Right ventricle myocardium superior (tissue), 1 donor: ENCODE measurements at regions not wholly inside any gene's neighbourhood (a gene's known extent, or its start where the extent isn't known, plus 50 kb on each side); places are given as distances from the start of the nearest gene placed in this dataset.
"Not testable (repeated sequence)": the region's sequence is repeated elsewhere in the genome, so short reads cannot be mapped to it uniquely, and the experiment has no call there.

Experiments used
- ATAC-seq: fragments of 200-7000 bp; cut with Tn5 transposase; one replicate; pipeline ENCODE4 v1.9.1; 2020; ENCODE audit warnings: mild to moderate bottlenecking; ENCODE audit not compliant: poor library complexity
- DNase-seq: peaks from one replicate; pipeline ENCODE4 v3.0.0-alpha.2; 2020
- intact Hi-C: fragments of 100-400 bp; cut with DNase I; formaldehyde crosslinking; loops from one replicate; pipeline ENCODE4 v1.11.2; 2022
- donor health status: DM: no; HTN: yes; CAD: no; lungs with severe emphysema.

DNA sequence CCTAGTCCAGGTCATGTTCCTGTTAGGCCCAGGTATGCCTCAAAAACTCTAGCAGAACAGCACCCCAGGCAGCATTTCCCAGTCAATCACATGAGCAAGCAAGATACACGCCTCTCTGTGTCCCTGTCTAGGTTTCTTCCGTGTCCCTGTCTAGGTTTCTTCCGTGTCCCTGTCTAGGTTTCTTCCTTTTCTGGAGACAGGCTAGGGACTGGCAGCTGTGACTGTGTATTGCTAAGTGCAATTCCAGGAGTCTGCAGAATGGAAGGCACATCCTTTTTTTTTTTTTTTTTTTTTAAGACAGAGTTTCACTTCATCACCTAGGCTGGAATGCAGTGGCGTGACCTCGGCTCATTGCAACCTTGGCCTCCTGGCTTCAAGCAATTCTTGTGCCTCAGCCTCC lies 77.6 kb downstream of the SETD4 start:
- intact Hi-C loops: no loop called here
- DNase-seq (no peak), ATAC-seq (no peak)

DNA sequence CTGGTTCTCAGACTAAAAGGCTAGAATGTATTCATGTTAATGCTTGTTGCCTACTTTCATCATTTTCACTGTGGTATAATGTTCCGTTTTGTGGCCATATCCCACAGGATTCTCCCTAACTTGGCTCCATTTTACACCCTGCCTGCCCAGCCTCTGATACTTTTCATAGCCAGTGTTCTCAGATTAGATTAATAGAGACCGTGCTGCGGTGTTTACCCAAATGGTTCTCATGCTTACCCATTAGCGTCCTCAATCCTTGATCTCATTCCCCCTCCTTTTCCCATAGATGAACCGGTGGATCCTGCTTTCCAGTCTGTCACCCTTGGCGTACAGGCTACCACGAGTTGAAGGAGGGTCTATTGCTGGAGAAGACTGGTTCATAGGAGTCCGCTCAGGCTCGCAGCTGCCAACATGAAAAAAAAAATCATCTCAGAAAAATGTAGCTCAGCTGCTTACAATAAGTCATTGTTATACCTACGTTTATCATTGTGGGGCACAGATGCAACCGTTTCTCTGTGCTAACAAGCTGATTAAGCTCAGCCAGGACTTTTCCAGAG lies 78.7 kb downstream of the SETD4 start:
- intact Hi-C loops: no loop called here
- DNase-seq (no peak), ATAC-seq (no peak)

- intact Hi-C loops: no loop called here
- ATAC-seq (no peak), DNase-seq (no peak)
Measured at GRCh38 chr21:35980821-35981220, 79.5 kb downstream of the SETD4 start.

DNA sequence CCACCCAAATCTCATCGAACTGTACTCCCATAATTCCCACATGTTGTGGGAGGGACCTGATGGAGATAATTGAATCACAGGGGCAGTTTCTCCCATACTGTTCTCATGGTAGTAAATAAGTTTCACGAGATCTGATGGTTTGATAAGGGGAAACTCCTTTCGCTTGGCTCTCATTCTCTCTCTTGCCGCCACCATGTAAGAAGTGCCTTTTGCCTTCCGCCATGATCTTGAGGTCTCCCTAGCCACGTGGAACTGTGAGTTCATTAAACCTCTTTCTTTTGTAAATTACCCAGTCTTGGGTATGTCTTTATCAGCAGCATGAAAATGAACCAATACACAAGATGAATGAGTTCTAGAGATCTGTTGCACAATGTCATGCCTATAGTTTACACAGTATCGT lies 82.5 kb downstream of the SETD4 start:
- DNase-seq, intact Hi-C loops, ATAC-seq: not testable (repeated sequence)

DNA sequence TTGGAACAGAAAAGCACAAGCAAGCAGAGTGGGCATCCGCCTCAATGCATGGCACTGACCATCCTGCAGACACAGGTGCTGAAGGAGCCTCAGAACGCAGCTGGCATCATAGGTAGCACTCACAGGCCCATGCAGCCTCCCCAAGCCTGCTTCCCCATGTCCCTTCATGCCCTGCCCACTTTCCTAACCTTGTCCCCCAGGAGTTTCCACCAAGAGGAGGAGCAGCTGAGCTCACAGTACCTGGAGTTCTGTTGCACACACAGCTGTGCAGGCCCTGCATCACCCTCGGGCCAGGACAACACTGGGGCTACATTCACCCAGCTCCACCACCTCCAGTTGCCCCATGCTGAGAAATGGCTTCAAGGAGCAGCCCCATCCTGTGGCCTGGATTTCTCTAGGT lies 83.4 kb downstream of the SETD4 start:
- DNase-seq (no peak), ATAC-seq (no peak)
- intact Hi-C loops: no loop called here

DNA sequence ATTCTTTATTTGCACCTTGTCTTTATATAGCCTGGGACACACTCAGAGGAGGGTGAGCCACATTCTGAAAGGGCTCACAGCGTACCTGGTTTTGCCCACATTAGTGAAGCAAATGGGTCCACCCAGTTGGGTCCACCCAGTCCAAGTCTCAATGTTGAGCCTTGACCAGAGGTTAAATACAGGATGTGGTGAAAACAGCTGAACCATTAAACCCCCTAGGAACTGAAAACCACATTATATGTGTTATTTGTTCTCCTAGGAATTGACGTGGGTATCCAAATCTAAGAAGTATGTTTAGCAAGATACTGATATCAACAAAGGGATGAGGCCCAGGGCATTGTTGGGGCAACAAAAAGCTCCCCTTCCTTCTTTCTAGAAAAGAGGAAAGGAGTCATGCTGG lies 83.8 kb downstream of the SETD4 start:
- DNase-seq (no peak), ATAC-seq (no peak)
- intact Hi-C loops: no loop called here

DNA sequence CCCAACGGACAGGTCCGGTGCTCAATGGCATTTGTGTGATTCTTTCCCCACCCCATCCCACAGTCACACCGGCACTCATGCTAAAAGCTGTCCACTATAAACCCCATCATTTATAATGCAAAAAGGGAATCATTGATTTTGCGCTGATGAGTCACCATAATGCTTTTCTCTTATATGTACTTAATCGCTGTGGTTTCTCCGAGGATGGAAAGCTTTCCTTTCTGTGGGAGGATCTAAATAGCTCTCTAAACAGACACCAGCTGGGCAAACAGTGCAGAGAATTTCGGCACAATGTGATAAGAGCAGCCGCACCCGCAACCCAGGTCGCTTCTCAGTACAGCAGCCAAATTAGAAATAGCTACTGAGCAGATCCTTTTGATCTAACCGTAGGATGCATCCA lies 85.6 kb downstream of the SETD4 start:
- DNase-seq (no peak), ATAC-seq (no peak)
- intact Hi-C loops: no loop called here

GRCh38 chr21:35971824-35972223 lies 88.5 kb downstream of the SETD4 start:
- intact Hi-C loops: no loop called here
- DNase-seq: no peak
- ATAC-seq: no peak

DNA sequence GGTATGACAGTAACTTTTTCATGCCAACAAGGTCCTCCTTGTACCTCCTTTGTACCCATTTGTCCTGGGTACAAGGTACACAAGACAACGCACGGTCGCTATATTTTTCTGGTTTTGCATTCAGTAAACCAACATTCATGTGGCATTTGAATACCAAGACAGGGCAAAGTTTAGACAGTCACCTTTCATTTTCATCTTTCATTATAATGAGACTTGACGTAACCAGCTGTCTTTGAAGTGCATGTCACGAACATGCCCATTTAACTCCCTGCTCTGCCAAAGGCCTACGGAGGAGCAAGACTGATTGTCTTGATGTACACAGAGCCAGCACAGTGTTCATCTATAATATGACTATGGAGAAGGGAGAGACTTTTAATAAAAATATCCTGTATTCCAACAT lies 91.0 kb downstream of the SETD4 start:
- no peak for DNase-seq
- no peak for ATAC-seq
- intact Hi-C loops: no loop called here

DNA sequence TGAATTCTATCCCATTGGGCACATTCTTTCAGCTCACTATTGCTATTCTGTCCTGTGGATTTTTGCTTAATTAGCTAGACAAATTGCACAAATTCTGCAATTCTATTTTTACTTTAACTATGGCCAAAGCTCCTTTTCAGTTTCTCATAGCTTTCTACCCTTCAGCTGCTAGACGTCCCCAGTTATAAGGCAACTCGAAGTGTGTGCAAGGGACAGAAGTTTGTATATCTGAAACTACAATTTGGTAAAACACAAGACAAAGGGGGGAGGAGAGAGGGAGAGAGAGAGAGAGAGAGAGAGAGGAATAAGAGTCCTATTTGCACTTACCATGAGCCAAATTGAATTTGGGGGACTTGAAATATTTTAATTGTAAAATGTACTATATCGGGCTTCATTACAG lies 91.8 kb downstream of the SETD4 start:
- DNase-seq: no peak
- ATAC-seq: no peak
- intact Hi-C loops: no loop called here

- ATAC-seq: no peak
- intact Hi-C loops: no loop called here
- DNase-seq: no peak
Measured at GRCh38 chr21:35965699-35966098, 94.6 kb downstream of the SETD4 start.

GRCh38 chr21:35963920-35964451 lies 96.3 kb downstream of the SETD4 start:
- intact Hi-C loops: no loop called here
- no peak for DNase-seq
- ATAC-seq: no peak

- intact Hi-C loops: no loop called here
Measured at GRCh38 chr21:35962917-35963316, 97.4 kb downstream of the SETD4 start.

GRCh38 chr21:35954066-35954465 lies 106.3 kb downstream of the SETD4 start:
- no peak for DNase-seq

More at GRCh38 chr21:35962917-35963316, 97.4 kb downstream of the SETD4 start:
- DNase-seq (no peak), ATAC-seq (no peak)

DNA sequence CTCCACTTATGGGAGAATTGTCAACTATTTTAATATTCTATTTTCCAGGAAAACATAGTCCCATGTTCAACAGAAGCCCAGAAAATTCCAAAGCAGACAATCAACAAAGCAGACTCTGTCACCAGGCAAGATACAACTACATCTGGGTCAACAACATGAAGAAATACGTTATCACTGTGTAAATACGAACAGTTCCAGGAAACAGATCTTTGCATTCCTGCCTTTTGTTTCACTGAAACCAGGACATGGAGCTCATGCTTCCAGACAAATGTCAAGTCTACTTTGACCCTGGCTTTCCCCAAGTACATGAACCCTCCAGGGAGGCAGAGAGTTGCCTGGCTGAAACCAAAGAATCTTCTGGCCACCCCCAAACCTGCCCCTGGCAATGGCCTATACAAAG lies 106.7 kb downstream of the SETD4 start:
- no peak for DNase-seq
- ATAC-seq: no peak
- intact Hi-C loops: no loop called here

More at GRCh38 chr21:35954066-35954465, 106.3 kb downstream of the SETD4 start:
- ATAC-seq: no peak
- intact Hi-C loops: no loop called here

DNA sequence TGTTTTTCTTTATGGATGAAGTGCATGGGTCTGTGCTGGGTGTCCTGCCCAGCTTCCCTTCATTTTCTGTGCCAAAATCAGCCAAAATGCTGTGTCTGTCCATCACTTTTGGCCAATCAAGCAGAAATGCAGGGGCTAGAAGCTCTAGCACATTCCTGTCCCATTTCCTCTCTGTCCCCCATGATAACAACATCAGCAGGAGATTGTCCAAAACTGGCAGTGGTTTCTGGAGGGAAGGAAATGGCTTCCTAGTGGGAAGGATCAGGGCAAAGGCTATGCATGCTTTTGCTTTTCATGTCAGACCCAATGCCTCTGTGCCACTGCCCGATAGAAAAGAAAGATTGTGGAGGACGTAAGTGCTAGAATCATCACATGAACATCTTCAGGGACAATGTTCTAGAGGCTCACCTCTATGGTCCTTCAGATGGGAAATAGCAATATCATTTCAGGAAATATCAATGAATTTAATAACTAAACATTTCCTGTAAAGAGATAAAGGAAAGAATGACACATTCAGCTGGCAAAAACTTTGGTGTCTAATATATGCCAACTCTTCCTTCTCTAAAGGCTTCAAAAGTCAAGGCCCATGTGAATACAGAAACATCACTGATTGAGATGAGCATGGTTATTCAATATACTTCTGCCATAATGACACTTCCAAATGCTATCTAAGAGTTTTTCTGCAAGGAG lies 107.5 kb downstream of the SETD4 start:
- intact Hi-C loops: no loop called here
- ATAC-seq: no peak

DNA sequence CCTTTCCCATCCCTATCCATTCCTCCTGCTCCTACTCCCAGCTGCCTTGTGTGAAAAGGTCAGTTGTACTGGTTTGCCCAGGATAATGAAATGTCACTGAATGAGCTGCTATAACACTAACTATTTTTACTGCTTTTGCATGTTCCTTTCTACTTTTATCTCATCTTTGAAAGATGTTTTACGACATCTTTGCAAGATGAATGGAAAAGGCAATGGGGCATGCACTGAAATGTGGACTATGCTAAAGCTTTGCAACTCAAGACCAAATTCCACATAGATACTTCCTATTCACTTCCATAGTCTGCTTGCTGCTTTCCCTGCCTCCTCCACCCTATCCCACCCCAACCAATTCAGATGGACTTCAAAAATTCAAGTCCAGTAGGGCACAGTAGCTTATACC lies 111.3 kb downstream of the SETD4 start:
- no peak for ATAC-seq
- intact Hi-C loops: no loop called here
- DNase-seq: no peak

More for the DNA sequence above, 107.5 kb downstream of the SETD4 start:
- DNase-seq: no peak

DNA sequence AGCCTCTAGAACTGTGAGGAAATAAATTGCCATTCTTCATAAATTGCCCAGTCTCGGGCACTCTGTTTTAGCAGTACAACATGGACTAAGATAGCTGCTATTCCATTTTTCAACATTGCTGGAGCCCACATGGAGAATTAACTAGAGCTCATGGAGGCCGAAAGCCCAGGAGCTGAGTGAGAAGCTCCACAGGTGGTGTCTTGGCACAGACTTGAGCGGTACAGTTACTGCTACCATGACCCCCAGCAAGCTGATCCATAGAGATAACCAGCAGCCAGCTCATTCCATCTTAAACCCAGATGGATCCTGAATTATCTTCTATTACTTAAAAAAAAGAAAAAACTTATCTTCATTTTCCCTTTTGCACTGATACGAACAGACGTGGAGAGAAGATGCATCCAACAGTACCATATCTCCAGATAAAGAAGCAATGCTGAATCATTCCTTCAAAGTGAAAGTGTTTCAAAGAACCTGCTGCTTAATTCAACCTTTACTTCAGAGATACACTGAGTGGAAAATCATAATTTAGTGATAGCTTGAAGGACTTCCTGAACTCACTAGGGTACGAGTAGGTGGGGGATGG lies 115.1 kb downstream of the SETD4 start:
- no peak for ATAC-seq
- intact Hi-C loops: no loop called here
- no peak for DNase-seq

DNA sequence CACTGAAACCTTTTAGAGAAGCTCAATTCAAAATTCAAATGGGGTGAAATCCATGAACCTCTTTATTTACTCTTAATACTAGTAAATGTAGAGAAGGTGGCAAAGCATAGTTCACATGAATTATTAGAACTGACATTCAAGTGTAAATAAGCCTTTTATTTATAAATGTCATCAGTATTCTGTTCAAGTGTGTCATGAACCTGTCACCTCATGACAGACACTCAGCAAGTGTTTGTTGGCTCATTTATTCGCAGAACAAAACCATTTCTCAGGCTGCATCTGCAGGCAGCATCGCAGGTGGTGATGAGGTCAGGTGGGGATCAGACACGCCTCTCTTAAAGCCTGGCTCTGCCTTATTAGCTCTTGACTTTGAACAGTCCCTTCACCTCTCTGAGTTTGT lies 116.6 kb downstream of the SETD4 start:
- intact Hi-C loops: no loop called here
- DNase-seq (no peak), ATAC-seq (no peak)
